ENCODE measurements at regions not wholly inside any gene's neighbourhood (a gene's known extent, or its start where the extent isn't known, plus 50 kb on each side); places are given as distances from the start of the nearest gene placed in this dataset.

GRCh38 chr18:28760299-28760698 is 583.4 kb upstream of the CDH2 start:
- TF ChIP-seq CTCF (IDR thresholded peaks at IDR 0.05) (no peak), ZFX (IDR thresholded peaks at IDR 0.05; ENCODE audit: borderline replicate concordance) (no peak)
